Femur (tissue), 1 donor: ENCODE measurements at regions not wholly inside any gene's neighbourhood (a gene's known extent, or its start where the extent isn't known, plus 50 kb on each side); places are given as distances from the start of the nearest gene placed in this dataset.

Experiments
- DNase-seq: peaks from one replicate; pipeline ENCODE4 v3.0.0-alpha.2; 2017

DNA sequence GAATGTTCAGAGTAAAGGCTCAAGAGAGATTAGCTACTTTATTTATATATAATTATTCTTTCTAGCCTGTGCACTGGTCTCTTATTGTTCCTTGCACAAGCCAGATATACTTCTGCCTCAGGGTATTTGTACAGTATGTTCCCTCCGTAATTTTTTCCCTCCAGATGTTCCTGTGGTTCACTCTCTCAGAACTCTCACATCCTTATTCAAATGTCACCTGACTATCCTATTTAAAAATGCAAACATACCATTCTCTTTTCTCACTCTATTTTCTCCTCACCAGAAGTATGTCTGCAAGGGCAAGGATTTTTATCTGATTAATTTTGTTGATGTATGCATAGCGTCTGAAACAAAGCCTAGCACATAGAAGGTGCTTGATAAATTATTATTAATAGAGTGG, 64.0 kb upstream of the CERS6 start:
- no peak for DNase-seq

DNA sequence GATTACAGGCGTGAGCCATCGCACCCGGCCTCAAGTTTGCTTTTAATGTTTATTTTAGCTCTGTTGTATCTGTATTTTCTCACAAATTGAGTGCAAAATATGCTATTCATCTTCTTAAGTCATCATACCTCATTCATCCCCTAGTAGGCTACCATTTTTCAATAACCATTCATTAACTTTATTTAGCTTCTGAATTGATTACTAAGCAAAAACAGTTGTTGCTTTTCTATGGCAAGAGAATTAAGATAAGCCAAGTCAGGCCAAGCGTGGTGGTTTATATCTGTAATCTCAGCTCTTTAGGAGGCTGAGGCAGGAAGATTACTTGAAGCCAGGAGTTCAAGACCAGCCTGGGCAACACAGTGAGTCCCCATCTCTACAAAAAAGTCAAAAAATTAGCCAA, 63.3 kb upstream of the CERS6 start:
- DNase-seq, result no peak

DNA sequence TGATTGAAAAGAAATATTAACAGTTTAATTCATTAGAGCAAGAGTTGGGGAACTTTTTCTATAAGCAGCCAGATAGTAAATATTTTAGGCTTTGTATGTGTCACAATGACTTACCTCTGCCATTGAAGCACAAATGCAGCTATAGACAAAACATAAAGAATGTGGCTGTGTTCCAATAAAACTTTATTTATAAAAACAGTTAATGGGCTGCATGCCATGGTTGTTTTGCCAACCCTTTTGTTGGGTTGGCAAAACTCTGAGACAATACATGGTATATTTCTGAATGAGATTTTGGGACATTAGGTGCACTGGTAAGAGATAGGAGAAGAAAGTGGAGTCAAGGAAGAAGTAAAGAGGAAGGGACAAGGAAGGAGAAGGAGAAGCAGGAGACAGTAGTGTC, 61.8 kb upstream of the CERS6 start:
- DNase-seq, result no peak

DNA sequence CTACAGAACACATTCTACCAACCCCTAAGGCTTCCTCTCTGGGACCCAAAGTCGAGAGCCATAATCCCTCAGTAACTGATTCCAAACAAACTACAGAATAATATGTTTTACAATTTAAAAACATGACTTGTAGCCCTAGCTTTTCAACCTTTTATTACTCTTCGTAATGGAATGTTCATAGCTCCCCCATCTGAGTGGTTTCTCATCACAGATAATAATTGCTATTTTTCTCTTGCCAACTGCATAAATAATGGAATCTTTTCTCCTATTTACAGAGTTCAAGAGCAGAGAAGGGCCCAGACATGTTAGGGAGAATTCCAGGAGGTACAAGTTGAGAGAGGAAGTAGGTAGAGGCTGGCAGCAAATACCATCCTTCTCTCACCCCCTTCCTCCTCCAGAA, 59.9 kb upstream of the CERS6 start:
- DNase-seq, result no peak

DNA sequence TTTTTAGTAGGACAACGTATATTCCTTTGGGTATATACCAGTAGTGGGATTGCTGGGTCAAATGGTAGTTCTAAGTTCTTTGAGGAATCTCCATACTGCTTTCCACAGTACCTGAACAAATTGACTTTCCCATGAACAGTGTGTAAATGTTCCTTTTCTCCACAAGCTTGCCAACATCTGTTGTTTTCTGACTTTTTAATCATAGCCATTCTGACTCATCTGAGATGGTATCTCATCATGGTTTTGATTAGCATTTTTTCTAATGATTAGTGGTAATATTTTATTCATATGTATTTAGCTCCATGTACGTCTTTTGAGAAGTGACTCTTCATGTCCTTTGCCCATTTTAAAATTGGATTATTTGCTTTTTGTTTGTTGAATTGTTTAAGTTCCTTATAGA, 58.4 kb upstream of the CERS6 start:
- no peak for DNase-seq

DNA sequence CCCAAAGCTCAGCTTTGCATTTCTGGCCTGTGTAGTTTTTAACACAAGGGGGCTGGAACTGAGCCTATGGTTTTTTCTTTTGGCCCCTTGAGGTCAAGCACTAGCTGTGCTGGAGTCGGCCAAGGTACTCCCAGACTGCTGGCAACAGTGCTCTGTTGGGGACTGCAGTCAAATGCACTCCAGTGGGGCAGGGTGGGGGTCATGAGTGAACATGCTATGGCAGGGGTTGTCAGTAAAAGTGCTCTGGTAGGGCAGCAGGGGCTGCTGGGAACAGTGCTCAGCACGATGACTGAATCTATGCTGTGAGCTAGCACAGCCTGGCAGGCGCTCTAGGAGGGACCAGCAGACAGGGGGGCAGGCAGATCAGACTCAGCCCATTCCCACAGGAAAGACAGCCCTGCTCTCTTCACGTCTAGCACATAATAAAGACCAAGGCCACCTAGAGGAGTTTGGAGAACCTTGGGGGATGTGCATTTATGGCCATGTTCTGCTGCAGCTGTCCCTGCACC, 55.0 kb upstream of the CERS6 start:
- no peak for DNase-seq

DNA sequence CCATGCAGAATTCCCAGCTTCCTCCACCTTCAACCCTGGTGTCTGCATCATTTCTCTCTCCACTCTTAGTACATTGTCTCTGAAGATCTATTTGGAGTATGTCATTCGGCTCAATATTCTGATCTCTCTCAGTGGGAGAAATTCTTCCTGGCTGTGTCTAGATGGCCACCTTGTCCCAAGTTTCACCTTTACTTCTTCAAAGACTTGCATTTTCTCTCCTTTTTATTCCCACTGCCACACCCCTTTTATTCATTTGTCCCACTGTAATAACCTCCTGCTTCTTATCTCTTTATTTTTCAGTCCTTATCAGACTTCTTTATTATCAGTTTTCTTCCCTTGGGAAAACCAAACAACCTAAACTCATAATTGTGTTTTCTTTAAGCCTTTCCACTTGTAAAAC, 54.3 kb upstream of the CERS6 start:
- no peak for DNase-seq

DNA sequence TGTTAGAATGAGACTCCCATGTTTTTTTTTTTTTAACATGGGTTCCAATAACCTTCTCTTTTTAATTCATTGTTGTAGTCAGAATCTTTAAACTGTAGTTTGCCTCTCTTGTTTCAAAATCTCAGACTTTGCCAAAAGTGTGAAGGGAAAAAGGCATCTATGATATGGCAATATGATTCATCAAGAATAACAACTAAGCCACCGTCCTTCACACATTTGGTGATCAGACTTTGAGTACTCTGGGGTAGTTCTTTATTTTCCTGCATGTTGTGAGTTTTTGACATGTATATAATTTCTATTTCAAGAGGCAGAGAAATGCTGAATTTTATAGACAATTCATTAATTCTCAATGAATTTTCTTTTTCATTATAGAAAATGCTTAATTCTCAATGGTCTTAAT, 53.5 kb upstream of the CERS6 start:
- no peak for DNase-seq

DNA sequence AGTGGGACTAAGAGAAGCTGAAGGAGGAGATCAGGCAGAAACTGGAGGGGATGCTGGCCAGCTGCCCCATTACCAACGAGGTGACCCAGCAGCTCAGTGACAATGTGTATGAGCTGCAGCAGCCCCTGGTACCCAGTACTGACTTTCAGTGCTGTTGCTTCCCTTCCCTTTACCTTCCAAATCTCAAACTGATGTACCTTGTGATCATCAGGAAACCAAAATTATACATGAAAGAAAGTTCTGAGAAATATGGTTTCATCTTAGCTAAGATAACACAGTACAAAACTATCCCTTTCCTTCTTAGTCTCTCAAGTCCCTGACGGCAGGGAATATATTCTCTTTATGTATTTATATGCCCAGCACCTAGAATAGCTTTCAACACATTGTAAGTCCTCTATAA, 52.3 kb upstream of the CERS6 start:
- DNase-seq, result no peak

DNA sequence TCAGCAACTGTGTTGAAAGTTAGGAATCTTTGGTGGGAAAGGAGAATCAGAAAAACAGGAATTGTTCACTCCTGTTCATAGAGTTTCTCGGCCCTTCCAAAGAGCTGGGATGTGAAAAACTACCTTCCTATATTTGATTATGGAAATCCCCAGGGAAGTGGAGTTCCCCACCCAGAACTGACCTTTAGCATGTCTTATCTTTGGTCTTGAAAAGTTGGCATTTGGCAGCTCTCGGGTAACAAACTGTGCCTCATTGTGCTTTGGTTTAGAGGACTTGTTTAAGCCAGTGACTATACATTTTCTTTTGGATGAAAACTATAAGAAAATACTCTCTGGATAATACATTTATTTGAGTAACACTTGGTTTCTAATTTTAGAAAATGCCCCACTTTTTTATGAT, 51.3 kb upstream of the CERS6 start:
- DNase-seq, result no peak
